HG02623 (cell line): ENCODE measurements at regions not wholly inside any gene's neighbourhood (a gene's known extent, or its start where the extent isn't known, plus 50 kb on each side); places are given as distances from the start of the nearest gene placed in this dataset.

Source experiments
- ATAC-seq: cut with Tn5 transposase; IDR thresholded peaks from one replicate; pipeline ENCODE4 v1.9.1; 2021; ENCODE audit warnings: moderate library complexity; ENCODE audit not compliant: unreplicated experiment

GRCh38 chr9:82295181-82295580, 306.6 kb downstream of the SPATA31D1 start:
- ATAC-seq: no peak

DNA sequence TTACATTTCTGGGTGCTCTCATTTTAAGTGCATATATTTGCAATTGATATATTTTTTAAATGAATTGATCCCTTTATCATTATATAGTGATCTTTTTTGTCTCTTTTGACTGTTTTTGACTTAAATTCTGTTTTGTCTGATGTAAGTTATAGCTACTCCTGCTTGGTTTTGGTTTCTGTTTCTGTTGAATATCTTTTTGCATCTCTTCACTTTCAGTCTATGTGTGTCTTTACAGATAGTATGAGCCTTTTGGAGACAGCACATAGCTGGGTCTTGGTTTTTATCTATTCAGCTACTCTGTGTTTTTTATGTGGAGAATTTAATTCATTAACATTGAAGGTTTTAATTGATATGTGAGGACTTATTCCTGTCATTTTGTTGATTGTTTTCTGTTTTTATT, 311.3 kb downstream of the SPATA31D1 start:
- no peak for ATAC-seq

- ATAC-seq: no peak
Measured at GRCh38 chr9:82302968-82303655, 314.5 kb downstream of the SPATA31D1 start.

DNA sequence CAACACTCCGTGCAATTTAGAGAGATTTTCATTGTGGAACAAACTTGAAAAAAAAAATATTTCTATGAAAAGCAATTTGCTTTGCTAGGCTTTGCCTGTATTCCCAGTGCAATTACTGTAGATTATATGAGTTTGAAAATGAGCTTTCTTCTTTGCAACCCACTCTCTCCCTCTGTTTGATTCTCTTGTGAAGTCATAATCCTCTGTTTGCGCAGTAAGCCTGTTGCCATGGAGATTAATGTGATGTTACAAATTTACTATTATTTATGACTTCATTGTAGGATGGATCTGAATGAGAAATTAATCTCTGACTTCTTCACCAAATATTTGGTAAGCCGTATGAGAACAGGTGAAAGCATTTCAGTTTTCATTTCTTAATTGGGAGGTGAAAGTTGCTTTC, 320.3 kb downstream of the SPATA31D1 start:
- ATAC-seq: no peak

GRCh38 chr9:82313697-82314096, 325.1 kb downstream of the SPATA31D1 start:
- ATAC-seq: no peak

- ATAC-seq: no peak
Measured at GRCh38 chr9:82320566-82320965, 332.0 kb downstream of the SPATA31D1 start.

- ATAC-seq: no peak
Measured at GRCh38 chr9:82325907-82326306, 337.3 kb downstream of the SPATA31D1 start.

DNA sequence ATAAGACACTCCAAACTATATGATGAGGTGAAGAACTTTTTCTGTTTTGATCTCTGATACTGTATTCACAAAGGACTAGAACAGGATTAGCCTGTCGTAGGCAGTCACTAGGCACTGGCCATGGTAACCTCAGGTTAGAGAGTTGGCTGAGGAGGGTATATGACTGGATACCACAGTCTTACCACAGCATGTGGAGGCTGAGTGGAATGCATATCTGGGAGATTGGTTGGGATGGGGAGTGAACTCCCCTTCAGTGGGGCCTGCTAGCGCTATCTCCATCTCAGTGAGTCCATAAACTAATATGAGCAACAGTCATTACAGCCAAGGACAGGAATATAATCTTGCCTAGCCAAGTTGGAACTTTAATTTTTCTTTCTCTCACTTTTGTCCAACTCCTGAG, 339.1 kb downstream of the SPATA31D1 start:
- ATAC-seq: no peak

- ATAC-seq: no peak
Measured at GRCh38 chr9:82331079-82331478, 342.5 kb downstream of the SPATA31D1 start.

GRCh38 chr9:82332018-82332773, 343.6 kb downstream of the SPATA31D1 start:
- ATAC-seq: no peak

GRCh38 chr9:82332774-82333152, 344.2 kb downstream of the SPATA31D1 start:
- ATAC-seq: no peak

DNA sequence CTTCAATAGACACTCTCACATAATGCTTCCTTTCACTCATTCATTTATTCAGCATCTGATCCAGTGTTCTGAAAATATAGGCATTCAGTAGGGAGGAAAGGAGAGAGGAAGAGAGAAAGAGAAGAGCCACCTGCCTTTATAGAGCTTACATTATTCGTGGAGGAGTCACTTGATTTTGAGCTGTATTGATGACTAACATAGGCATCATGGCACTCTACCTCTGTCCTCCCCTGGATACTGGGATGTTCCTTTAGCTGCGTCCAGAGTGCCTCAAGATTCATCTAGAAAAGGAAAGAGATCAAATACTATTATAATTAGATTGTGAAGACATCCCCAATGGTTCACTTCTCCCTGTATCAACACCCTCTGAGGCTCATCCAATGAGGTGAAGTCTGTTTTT, 345.1 kb downstream of the SPATA31D1 start:
- ATAC-seq: no peak

- no peak for ATAC-seq
Measured at GRCh38 chr9:82334286-82334685, 345.7 kb downstream of the SPATA31D1 start.

- no peak for ATAC-seq
Measured at GRCh38 chr9:82337351-82337750, 348.8 kb downstream of the SPATA31D1 start.

DNA sequence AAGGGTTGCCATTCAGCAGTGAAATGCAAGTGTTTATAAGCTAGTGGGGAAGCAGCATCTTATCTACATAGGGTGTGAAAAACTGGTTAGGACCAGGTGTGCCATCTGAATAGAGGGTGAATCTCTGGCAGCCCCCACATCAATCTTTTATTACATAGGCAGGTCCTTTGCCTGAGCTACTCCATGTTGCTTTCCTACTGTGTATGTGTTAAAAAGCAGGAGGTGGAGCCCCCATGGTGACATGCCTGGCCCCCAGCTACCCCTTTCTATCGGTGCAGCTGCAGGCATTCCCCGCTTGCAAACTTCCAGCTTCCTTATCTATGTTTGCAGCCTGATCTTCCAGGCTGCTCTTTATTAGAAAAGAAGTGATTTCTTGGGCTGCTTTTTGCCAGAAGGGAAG, 353.5 kb downstream of the SPATA31D1 start:
- no peak for ATAC-seq

DNA sequence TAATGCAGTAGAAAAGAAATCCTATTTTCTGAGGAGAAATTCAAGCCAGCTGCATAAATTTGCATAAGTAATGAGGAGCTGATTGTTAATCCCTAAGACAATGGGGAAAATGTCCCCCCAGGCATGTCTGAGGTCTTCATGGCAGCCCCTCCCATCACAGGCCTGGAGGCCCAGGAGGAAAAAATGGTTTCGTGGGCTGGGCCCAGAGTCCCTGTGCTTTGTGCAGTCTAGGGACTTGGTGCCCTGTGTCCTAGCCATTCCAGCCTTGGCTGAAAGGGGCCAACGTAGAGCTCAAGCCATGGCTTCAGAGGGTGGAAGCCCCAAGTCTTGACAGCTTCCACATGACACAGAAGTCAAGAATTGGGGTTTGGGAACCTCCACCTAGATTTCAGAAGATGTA, 357.5 kb downstream of the SPATA31D1 start:
- ATAC-seq: no peak

DNA sequence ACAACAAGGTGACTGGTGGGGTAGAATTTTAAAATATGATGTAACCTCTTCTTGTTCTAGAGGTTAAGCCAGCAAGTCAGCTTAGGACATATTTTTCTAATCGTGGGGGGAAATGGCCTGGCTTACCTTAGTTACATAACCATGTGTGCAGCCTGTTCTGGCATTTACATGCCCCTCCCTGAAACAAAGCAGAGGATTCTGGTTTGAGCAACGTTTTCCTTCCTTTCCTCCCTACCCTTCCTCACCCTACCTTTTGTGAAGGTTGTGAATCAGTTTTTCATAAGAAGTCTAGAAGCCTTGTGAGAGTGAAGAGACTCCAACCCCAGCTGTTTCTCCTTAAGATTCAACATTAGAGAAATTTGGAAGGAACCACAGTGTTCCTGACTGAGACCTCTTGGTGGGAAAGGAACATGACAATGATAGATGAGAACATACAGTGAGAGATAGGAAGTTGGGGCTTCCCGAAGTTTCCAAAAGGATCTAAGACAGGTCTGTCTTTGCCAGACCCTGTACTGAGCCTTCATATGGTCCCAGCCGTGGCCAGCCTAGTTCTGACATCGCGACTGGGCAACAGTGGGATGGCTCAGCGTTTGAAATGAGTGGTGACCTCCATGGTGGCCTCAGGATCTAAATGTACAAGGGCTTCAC, 365.2 kb downstream of the SPATA31D1 start:
- no peak for ATAC-seq

DNA sequence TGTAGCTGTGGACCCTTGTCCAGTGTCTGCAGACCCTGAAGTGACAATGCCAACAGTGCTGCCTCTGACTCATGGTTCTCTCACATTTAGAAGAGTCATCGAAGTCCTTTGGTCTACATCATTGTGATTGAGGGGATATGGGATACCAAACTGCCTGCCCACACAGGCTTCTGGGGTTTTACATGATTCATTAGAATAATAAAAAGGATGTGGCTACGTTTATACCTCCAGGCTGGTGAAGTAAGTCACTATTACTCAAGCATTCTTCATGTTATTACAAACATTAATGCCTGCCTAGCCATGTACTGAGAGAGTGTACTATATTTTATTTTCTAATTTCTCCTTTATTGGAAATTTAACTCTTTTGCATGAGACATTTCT, 365.7 kb downstream of the SPATA31D1 start:
- ATAC-seq: no peak

- no peak for ATAC-seq
Measured at GRCh38 chr9:82356131-82356530, 367.6 kb downstream of the SPATA31D1 start.

- no peak for ATAC-seq
Measured at GRCh38 chr9:82356871-82357270, 368.3 kb downstream of the SPATA31D1 start.

DNA sequence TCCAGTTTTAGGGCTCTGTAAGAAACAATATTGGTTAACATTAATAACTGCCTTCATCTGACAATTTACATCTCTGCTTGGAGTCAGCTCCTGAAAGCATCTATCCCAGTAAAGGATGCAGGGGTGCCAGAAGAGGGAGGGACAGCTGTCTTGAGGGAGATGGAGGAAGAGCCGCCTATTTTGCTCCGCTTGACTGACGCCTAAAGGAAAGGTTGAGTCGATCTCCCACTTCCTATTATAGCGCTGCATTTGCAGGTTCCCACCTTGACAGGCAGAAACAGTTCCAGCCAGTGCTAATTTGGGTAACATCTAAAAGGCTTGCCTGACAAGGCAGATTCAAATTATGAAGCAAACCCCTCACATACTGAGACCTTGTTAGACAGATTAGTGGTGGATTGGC, 374.6 kb downstream of the SPATA31D1 start:
- no peak for ATAC-seq

GRCh38 chr9:82363682-82364081, 375.1 kb downstream of the SPATA31D1 start:
- no peak for ATAC-seq
